Activated T-helper 2 cell treated with anti-CD3 and anti-CD28 coated beads, Interferon-gamma antibody, Interleukin-2, Interleukin-4, amounts not matched to agents 10 μg/mL and 5 μg/mL and 100 μg/mL, durations not matched to agents 14 hours and 24 hours and 36 hours (primary cell): ENCODE measurements at regions not wholly inside any gene's neighbourhood (a gene's known extent, or its start where the extent isn't known, plus 50 kb on each side); places are given as distances from the start of the nearest gene placed in this dataset.

Experiments used
- DNase-seq: peaks from one replicate; pipeline ENCODE4 v3.0.0; 2021; ENCODE audit warnings: low spot score
- H3K27ac Mint-ChIP-seq: one replicate; pipeline ENCODE4 v1.8.0; 2021; ENCODE audit warnings: mixed read lengths
- H3K27me3 Mint-ChIP-seq: one replicate; pipeline ENCODE4 v1.8.0; 2021; ENCODE audit warnings: low read depth, mixed read lengths
- H3K36me3 Mint-ChIP-seq: one replicate; pipeline ENCODE4 v1.8.0; 2021; ENCODE audit warnings: low read depth, mixed read lengths
- H3K4me1 Mint-ChIP-seq: one replicate; pipeline ENCODE4 v1.8.0; 2021; ENCODE audit warnings: low read depth, mixed read lengths
- H3K4me3 Mint-ChIP-seq: one replicate; pipeline ENCODE4 v1.8.0; 2021; ENCODE audit warnings: low read depth, mild to moderate bottlenecking, moderate library complexity, mixed read lengths
- H3K9me3 Mint-ChIP-seq: one replicate; pipeline ENCODE4 v1.8.0; 2021; ENCODE audit warnings: mixed read lengths
- intact Hi-C: fragments of 100-400 bp; cut with micrococcal nuclease; formaldehyde crosslinking; loops from one replicate; pipeline ENCODE4 v1.15.1; 2023

DNA sequence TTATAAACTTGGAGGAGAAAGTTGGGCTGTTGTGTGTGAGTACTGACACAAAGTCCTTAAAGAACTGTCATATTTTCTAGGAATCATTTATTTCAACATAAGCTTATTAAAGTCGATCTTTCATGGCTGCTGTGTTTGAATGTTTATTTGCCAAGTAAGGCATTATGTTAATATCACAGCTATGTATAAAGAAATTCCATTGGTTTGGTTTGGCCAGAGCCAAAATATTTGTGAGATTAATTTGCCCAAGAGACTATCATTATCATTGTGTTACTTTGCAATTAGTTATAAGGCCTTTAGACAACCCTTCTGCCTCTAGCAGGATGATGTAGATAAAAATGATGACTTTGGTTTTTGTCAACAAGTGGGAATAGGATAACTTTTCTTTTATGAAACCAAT is 240.6 kb upstream of the NT5C1B start:
- DNase-seq, result no peak
- H3K27me3 Mint-ChIP-seq, result no peaks in the 10 kb centered on the region
- no peaks in the 10 kb centered on the region for H3K4me1 Mint-ChIP-seq
- intact Hi-C loops, result no loop called here
- no peak overlapping the region for H3K27ac Mint-ChIP-seq
- no peaks in the 10 kb centered on the region for H3K9me3 Mint-ChIP-seq
- H3K4me3 Mint-ChIP-seq, result no peak overlapping the region
- H3K36me3 Mint-ChIP-seq, result no peaks in the 10 kb centered on the region

DNA sequence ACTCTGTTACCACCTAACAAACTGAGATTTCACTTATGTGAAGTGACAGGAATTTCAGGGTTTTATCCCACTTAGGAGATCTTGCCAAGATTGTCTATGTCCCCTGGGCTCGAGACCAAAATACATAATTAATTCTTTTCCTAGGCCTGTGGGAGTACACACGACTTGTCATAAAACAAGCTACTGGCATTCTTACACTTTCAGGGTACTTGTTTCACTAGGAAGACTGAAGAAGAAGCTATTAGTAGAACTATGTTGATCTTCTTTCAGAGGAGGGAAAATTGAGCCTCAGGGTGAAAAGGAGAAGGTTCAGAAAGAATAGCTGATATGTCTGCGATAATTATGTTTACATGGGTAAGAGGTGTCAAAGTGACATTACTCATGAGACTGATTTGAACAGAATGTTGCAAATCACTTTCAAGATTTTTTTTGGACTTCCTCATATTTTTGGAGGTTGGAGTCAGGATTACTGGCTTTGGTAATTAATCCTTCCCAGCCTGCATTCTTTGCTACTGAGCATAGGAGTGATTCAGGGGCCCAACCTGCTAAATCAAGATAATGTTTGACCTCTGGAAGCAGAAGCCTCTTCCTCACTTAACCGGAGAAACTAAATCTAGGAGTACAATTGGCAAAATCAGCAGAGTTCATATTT is 240.0 kb upstream of the NT5C1B start:
- Mint-ChIP-seq H3K27me3 (no peaks in the 10 kb centered on the region), H3K27ac (no peak overlapping the region), H3K9me3 (no peaks in the 10 kb centered on the region), H3K4me3 (no peak overlapping the region), H3K4me1 (no peaks in the 10 kb centered on the region), H3K36me3 (no peaks in the 10 kb centered on the region)
- DNase-seq, result no peak
- intact Hi-C loops, result no loop called here

DNA sequence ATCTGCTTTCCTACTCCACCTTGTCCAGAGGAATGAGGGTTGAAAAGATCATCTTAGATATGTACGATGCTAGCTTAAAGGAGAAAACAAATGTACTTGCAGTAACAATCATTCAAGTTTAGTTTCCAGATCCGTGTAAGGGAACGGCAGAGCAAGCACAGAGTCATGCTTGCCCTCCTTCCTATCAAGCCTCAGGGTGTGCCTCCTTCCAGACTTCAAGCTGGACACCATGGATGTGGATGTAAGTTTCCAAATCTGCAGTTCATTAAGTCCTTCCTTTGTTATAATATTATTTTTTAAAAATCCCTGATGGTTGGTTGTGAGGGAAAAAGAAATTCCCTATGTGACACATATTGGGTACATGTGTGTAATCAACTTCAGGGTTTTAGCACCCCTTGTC is 238.9 kb upstream of the NT5C1B start:
- H3K27ac Mint-ChIP-seq, result no peak overlapping the region
- H3K36me3 Mint-ChIP-seq, result no peaks in the 10 kb centered on the region
- H3K27me3 Mint-ChIP-seq, result no peaks in the 10 kb centered on the region
- no peak overlapping the region for H3K4me3 Mint-ChIP-seq
- DNase-seq, result no peak
- H3K4me1 Mint-ChIP-seq, result no peaks in the 10 kb centered on the region
- intact Hi-C loops, result no loop called here
- no peaks in the 10 kb centered on the region for H3K9me3 Mint-ChIP-seq

DNA sequence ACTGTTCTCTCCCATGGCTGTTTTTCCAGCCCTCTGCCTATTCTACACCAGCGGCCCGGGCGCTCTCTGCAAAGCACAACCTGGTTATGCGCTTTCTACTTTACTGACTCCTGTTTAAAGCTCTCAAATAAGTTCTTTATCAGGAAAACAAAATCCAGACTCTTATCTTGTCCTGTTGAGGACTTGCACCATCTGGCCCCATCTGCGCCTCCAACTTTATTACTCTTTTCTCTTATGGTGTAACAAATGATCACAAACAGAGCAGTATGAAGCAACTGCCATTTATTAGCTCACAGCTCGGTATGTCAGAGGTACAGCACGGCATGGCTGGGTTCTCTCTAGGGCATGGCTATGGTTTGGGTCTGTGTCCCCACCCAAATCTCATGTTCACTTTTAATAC is 236.5 kb upstream of the NT5C1B start:
- no peak for DNase-seq
- no peaks in the 10 kb centered on the region for H3K4me1 Mint-ChIP-seq
- H3K9me3 Mint-ChIP-seq, result no peaks in the 10 kb centered on the region
- H3K4me3 Mint-ChIP-seq, result no peak overlapping the region
- no peaks in the 10 kb centered on the region for H3K36me3 Mint-ChIP-seq
- no peaks in the 10 kb centered on the region for H3K27me3 Mint-ChIP-seq
- intact Hi-C loops, result no loop called here
- no peak overlapping the region for H3K27ac Mint-ChIP-seq

DNA sequence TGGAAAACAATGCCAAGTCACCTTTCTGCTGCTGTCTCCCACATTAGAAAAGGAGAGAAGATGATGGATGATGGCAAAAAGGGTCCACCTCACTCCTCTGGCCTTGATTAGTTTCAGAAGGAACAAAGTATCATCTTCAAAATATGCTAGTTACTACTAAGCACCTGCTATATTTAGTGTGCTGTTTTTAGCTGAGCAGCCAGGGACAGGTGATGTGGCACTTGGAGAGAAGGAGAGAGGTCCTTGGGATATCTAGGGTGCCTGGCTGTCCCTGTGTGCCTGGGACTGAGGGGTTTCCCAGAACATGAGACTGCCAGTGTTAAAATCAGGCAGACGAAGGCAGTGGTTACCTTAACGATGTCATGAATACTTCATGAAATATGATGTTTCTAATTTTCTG is 235.5 kb upstream of the NT5C1B start:
- no peaks in the 10 kb centered on the region for H3K27me3 Mint-ChIP-seq
- DNase-seq, result no peak
- H3K4me1 Mint-ChIP-seq, result no peaks in the 10 kb centered on the region
- H3K9me3 Mint-ChIP-seq, result no peaks in the 10 kb centered on the region
- H3K27ac Mint-ChIP-seq, result no peak overlapping the region
- H3K36me3 Mint-ChIP-seq, result no peaks in the 10 kb centered on the region
- intact Hi-C loops, result no loop called here
- no peak overlapping the region for H3K4me3 Mint-ChIP-seq

DNA sequence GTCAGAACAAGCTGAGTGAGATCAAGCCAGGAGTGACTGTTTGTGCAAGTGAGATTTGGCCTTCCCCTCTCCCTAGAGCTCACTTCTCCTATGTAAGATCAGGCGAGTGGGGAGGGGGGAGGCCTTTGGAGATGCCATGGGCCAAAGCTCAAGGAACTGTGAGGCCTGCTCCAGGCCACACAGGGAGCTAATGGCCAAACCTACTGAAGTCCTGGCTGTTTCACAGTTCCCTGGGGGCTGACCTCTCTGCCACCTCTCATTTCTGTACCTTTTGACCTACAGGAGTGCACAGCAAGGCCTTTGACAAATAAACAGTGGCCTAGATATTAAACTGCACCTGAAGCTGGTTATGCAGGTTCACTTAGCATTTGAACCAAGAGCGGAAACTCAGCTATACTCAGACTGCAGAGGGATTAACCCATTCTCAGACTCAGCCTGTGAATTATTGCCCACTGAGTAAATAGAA is 235.0 kb upstream of the NT5C1B start:
- intact Hi-C loops, result no loop called here
- no peak for DNase-seq
- H3K9me3 Mint-ChIP-seq, result no peaks in the 10 kb centered on the region
- H3K27ac Mint-ChIP-seq, result no peak overlapping the region
- no peaks in the 10 kb centered on the region for H3K4me1 Mint-ChIP-seq
- no peak overlapping the region for H3K4me3 Mint-ChIP-seq
- no peaks in the 10 kb centered on the region for H3K36me3 Mint-ChIP-seq
- H3K27me3 Mint-ChIP-seq, result no peaks in the 10 kb centered on the region

DNA sequence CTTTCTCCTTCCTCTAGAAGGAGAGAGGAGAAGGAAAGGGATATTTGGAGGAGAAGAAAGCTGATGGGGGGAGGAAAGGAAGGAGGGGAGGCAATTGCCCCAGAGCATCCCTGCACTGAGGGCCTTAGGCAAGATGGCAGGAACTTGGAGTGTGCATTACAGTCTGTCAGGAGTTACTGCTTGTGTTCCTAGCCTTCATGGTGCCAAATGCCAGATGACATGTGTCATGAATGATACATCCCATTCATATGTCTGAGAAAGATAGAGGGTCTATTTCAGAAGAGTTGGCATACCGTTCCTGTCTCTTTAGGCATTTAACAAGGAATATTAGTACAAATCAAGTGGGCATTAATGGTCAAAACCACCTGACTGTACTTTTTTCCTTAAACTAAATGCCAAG is 232.1 kb upstream of the NT5C1B start:
- Mint-ChIP-seq H3K36me3 (no peaks in the 10 kb centered on the region), H3K27ac (no peak overlapping the region), H3K27me3 (no peaks in the 10 kb centered on the region), H3K4me3 (no peak overlapping the region), H3K9me3 (no peaks in the 10 kb centered on the region), H3K4me1 (no peaks in the 10 kb centered on the region)
- intact Hi-C loops, result no loop called here
- DNase-seq, result no peak

DNA sequence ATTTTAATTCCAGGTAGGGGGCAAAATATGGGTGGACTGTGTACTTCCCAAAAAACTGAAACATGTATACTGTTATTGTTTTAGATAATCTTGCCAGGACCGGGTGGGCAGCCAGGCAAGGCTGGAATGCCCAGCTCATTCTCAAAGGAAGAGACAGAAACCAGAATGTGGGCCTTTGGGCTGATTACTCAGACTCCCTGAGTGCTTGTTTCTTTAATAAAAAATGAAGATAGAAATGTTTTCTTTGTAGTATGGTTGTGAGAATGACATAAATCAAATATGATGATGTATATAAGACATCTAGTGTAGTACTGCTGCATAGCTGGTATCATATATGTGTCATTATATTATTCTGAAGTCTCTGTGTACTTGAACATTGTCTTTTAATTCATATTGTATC is 231.6 kb upstream of the NT5C1B start:
- H3K4me3 Mint-ChIP-seq, result no peak overlapping the region
- no peaks in the 10 kb centered on the region for H3K27me3 Mint-ChIP-seq
- DNase-seq, result no peak
- no peak overlapping the region for H3K27ac Mint-ChIP-seq
- H3K9me3 Mint-ChIP-seq, result no peaks in the 10 kb centered on the region
- no peaks in the 10 kb centered on the region for H3K4me1 Mint-ChIP-seq
- intact Hi-C loops, result no loop called here
- H3K36me3 Mint-ChIP-seq, result no peaks in the 10 kb centered on the region

DNA sequence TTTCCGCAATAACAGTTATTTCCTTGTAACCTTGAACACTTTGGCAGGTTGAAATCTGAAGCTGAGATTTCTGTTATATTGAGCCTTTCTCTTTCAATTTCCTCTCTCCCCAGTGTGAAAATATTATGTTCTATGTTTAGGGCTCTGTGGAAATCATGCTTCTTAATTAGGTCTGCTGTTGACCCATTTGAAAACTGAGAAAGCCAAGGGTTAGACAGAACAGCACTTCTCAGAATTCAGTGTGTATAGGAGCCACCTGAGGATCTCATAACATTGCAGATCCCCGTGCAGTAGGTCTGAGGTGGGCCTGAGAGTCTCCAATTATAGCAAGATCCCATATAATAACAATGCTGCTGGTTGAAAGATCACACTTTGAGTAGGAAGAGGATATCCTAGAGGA is 230.2 kb upstream of the NT5C1B start:
- Mint-ChIP-seq H3K36me3 (no peaks in the 10 kb centered on the region), H3K4me1 (no peaks in the 10 kb centered on the region), H3K27ac (no peak overlapping the region), H3K27me3 (no peaks in the 10 kb centered on the region), H3K9me3 (no peaks in the 10 kb centered on the region), H3K4me3 (no peak overlapping the region)
- intact Hi-C loops, result no loop called here
- no peak for DNase-seq

DNA sequence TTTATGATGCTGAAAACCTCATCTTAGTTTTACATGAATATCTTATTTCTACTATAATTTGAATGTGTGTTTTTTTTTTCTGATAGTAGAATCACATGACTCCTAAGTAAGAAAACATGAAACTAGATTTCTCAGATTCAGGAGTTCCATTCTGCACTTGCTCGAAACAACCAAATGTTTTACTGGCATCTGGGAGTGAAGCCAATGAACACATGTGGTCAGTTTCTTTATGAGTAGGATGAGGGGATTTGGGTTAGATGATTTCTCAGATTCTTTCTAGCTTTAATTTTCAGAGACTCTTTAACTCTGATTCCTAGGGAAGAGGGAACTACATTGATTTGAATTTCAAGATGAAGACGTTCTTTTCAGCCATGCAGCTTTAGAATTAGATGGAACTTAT is 225.0 kb upstream of the NT5C1B start:
- Mint-ChIP-seq H3K4me1 (no peaks in the 10 kb centered on the region), H3K4me3 (no peak overlapping the region), H3K27me3 (peaks cover 3% of the 10 kb centered on the region), H3K9me3 (no peaks in the 10 kb centered on the region), H3K36me3 (no peaks in the 10 kb centered on the region), H3K27ac (no peak overlapping the region)
- intact Hi-C loops, result no loop called here
- DNase-seq, result no peak

DNA sequence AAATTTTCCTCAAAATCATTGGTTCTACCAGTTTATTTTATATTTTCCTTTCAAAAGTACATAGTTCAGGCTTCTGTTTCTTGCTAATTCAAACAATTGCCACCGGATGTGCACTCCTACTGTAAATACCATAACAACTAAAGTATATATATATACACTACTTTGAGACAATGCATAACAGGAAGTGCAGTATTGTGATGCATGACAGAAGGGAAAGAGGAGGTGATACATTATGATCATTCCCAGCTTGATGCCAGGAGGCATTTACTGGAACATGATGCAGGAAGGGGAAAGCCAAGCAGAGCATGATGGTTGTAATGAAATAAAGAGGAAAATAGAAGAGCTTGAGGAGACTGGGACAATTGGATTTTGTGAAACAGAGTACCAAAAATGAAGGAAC is 215.2 kb upstream of the NT5C1B start:
- H3K27me3 Mint-ChIP-seq, result peaks cover under 1% of the 10 kb centered on the region
- H3K4me1 Mint-ChIP-seq, result no peaks in the 10 kb centered on the region
- no peak for DNase-seq
- H3K36me3 Mint-ChIP-seq, result no peaks in the 10 kb centered on the region
- H3K27ac Mint-ChIP-seq, result no peak overlapping the region
- H3K9me3 Mint-ChIP-seq, result no peaks in the 10 kb centered on the region
- H3K4me3 Mint-ChIP-seq, result no peak overlapping the region
- intact Hi-C loops, result no loop called here

DNA sequence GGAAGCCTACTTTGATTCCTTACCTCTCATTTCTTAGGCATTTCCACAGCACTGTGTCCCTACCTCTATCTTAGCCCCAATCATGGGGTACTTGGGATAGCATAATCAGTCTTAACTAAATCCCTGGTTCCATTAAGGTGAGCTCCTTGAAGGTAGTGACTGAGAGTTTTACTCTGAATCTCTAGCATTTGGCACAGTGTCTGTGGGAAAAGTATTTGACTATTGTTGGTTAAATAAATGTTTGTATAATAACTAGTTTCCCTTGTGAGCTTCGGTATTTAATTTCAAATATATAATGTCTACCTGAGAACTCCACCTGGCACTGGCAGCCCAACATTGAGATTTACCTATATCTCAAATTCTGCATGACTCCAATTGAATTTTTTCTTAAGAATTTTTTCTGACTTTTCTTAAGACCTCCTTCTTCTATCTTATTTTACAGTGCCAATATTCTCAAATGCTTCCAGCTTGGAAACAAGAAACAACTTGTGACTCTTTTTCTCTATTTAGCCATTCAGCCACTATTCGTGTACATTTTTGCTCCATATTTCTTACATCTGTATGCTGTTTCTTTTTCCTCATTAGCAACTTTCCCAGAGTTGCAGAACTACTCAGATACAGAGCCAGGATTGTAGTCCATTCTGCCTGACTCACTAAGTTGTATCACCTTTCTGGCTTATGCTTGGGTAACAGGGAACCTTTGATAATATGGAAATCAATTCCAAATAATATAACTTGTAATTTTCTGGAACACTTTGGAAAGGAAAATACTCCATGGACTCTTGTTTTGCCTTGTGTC is 214.0 kb upstream of the NT5C1B start:
- H3K4me3 Mint-ChIP-seq, result no peak overlapping the region
- no peaks in the 10 kb centered on the region for H3K4me1 Mint-ChIP-seq
- H3K36me3 Mint-ChIP-seq, result no peaks in the 10 kb centered on the region

DNA sequence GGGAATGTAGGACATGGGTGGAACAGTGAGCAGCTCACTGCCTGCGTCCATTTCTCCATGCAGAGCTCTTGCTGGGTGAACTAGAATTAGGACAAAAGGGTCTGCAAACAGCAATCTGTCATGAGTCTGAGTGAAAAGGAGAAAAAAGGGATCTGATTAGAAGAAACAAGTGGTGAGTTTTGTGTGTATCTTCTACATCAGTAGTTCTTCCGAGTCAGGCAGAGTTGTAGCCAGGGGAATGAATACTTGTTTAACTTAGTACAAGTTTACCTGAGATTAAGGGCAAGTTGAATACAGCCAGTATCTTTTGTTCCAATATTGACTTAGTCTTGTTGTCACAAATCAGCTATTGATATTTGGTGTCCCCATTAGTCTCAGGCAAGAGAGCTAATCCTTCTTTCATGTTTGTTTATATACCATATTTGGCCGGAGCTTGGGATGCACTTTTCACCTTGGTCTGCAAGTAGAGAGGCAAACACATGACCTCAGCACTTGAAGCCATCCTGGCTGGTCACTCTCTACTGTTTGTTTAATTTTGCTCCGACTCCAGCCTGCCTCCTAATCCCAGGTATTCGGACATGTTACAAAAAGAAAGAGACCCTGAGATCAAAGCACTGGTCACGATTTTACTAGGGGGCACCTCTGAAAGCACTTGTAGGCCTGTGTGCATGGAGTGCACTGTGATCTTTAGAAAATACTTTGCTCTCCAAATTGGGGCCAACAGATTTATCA is 211.0 kb upstream of the NT5C1B start:
- intact Hi-C loops, result no loop called here
- Mint-ChIP-seq H3K4me3 (no peak overlapping the region), H3K4me1 (no peaks in the 10 kb centered on the region), H3K27me3 (no peaks in the 10 kb centered on the region), H3K36me3 (no peaks in the 10 kb centered on the region), H3K27ac (no peak overlapping the region), H3K9me3 (no peaks in the 10 kb centered on the region)
- no peak for DNase-seq

More for the DNA sequence above, 214.0 kb upstream of the NT5C1B start:
- Mint-ChIP-seq H3K27ac (no peak overlapping the region), H3K27me3 (no peaks in the 10 kb centered on the region), H3K9me3 (no peaks in the 10 kb centered on the region)
- no peak for DNase-seq
- intact Hi-C loops, result no loop called here
